ENCODE measurements at regions not wholly inside any gene's neighbourhood (a gene's known extent, or its start where the extent isn't known, plus 50 kb on each side); places are given as distances from the start of the nearest gene placed in this dataset.

GRCh38 chr2:52934920-52935640 lies 832.5 kb upstream of the CHAC2 start:
- no peak for TF ChIP-seq POLR2A (IDR thresholded peaks at IDR 0.05; ENCODE audit: low read depth, low read length)
- TF ChIP-seq POLR2AphosphoS5 (IDR thresholded peaks at IDR 0.05; ENCODE audit: low read depth, low read length), result no peak

Measured in GM12891 (cell line).